Right atrium auricular region (tissue), 2 donors: ENCODE measurements at regions not wholly inside any gene's neighbourhood (a gene's known extent, or its start where the extent isn't known, plus 50 kb on each side); places are given as distances from the start of the nearest gene placed in this dataset.

Source experiments
- DNase-seq: peaks from one replicate; pipeline ENCODE4 v3.0.0-alpha.2; 2019; ENCODE audit warnings: low spot score
- H3K27ac ChIP-seq, 2 donors: fragments of 200-600 bp; sonication (generic); 1 replicate in 1 of 2; 2 replicates in 1 of 2; pipeline ENCODE4 v1.5.1; 2016 to 2019
- H3K27me3 ChIP-seq, 2 donors: fragments of 200-600 bp; sonication (generic); one replicate each; pipeline versions ENCODE4 v1.5.1 to v1.6.0; 2017 to 2019
- H3K36me3 ChIP-seq: fragments of 200-600 bp; sonication (generic); one replicate; pipeline ENCODE4 v1.5.1; 2016
- H3K4me1 ChIP-seq, 2 donors: fragments of 200-600 bp; sonication (generic); one replicate each; pipeline versions ENCODE4 v1.5.1 to v1.6.0; 2017 to 2019
- H3K4me3 ChIP-seq, 2 donors: fragments of 200-600 bp; sonication (generic); 1 replicate in 1 of 2; 2 replicates in 1 of 2; pipeline ENCODE4 v1.5.1; 2017 to 2019; ENCODE audit warnings: mild to moderate bottlenecking in 1 of 2, moderate library complexity in 1 of 2
- H3K9me3 ChIP-seq, 2 donors: fragments of 200-600 bp; sonication (generic); one replicate each; pipeline ENCODE4 v1.5.1; 2019
- TF ChIP-seq, protein P1 (sequence below), 2 donors: fragments of 200-600 bp; sonication (generic); IDR thresholded peaks; one replicate each; pipeline ENCODE4 v1.5.1; 2019; ENCODE audit warnings: antibody characterized with exemption in 2 of 2

DNA sequence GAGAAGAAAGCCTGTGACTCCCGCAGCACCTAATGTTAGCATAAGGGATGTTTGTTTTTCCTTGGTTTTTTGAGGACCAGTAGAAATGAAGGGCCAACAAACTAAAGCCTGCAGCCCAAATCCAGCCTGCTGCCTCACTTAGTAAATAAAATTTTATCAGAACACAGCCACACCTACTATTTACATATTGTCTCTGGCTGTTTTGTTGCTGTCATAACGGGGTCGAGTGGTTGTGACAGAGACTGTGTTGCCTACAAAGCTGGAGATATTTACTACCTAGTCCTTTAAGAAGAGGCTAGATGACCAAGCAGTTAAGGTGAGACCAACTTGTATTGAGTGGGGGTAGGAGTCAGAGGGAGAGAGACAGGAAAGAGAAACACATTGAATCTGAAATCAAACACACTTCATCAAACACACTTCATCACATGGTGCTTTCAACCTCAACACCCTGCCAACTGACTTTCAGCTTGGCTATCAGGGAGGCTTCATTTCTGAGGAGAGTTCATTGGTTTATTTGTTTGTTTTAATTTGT is 546.3 kb upstream of the CDH11 start:
- H3K4me1 ChIP-seq: no peaks in the 10 kb centered on the region
- DNase-seq: no peak
- H3K36me3 ChIP-seq: no peaks in the 10 kb centered on the region
- H3K4me3 ChIP-seq: no peak overlapping the region
- peaks cover 0 to 6% of the 10 kb centered on the region in 2 donors for H3K9me3 ChIP-seq
- no peak overlapping the region for H3K27ac ChIP-seq
- TF ChIP-seq, protein P1, sequence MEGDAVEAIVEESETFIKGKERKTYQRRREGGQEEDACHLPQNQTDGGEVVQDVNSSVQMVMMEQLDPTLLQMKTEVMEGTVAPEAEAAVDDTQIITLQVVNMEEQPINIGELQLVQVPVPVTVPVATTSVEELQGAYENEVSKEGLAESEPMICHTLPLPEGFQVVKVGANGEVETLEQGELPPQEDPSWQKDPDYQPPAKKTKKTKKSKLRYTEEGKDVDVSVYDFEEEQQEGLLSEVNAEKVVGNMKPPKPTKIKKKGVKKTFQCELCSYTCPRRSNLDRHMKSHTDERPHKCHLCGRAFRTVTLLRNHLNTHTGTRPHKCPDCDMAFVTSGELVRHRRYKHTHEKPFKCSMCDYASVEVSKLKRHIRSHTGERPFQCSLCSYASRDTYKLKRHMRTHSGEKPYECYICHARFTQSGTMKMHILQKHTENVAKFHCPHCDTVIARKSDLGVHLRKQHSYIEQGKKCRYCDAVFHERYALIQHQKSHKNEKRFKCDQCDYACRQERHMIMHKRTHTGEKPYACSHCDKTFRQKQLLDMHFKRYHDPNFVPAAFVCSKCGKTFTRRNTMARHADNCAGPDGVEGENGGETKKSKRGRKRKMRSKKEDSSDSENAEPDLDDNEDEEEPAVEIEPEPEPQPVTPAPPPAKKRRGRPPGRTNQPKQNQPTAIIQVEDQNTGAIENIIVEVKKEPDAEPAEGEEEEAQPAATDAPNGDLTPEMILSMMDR (IDR thresholded peaks at IDR 0.05): no peak
- no peaks in the 10 kb centered on the region for H3K27me3 ChIP-seq

DNA sequence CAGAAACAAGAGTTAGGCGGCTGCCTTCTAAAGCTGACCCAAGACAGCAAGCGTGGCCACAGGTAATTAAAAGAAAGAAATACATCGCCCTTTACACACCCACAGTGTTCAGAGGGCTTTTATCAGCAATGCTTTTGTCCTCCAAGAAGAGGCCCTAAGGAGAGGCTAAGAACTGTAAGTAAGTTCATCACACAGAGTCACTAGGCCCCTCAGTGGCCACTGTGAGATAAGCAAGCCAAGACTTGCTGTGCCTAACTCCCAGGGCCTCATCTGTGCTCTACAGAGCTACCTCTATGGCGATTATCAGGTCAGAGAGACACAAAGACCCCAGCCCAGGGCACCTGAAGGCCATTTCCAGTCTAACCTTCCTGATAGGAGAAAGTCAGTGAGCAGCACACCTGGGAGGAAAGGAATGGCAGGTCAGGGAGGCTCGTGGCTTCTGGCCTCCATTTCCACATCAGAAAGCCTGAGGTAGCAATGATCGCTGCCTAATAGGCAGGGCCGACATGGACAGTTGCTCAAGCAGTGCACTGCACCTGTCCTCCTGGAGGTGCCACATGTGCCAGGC is 545.2 kb upstream of the CDH11 start:
- no peak for DNase-seq
- H3K9me3 ChIP-seq: peaks cover 0 to 6% of the 10 kb centered on the region in 2 donors
- H3K36me3 ChIP-seq: no peaks in the 10 kb centered on the region
- TF ChIP-seq, protein P1 (IDR thresholded peaks at IDR 0.05): no peak
- no peaks in the 10 kb centered on the region for H3K27me3 ChIP-seq
- no peaks in the 10 kb centered on the region for H3K4me1 ChIP-seq
- no peak overlapping the region for H3K4me3 ChIP-seq
- no peak overlapping the region for H3K27ac ChIP-seq

DNA sequence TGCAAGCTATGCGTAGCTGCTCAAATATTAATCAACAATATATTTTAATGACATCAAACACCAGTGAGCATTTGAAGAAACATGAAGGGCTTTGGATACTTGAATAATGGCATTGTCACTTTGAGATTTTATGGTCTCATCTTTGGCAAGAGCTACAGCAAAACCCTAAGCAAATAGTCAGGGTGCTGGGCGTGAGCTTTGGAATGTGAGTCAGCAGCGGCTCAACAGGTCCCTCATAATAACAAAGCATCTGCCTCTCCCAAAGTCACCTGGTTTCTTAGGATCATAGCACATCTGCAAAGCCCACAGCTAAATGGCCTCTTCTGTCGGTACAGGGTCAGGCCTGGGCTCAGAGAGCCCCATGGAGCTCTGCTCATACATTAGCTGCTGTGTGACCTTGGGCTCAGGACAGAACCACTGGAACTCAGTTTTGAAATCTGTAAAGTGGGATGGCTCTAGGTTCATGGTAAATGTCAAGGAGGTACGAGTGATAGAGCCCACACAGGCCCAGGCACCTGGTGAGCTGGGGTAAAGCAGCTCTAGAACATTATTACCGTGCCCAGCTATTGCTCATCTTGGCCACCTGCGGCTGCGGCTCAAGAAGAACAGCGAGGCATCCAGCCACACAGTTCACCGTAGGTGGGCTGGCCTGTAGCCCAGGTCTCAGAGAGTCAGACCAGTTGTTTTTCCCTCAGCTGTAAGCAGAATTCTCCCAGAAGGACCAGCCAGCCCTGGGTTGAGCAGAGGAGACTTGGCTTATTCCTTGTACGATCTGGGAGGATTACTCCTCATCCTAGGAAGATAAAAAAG is 544.5 kb upstream of the CDH11 start:
- no peaks in the 10 kb centered on the region for H3K36me3 ChIP-seq

DNA sequence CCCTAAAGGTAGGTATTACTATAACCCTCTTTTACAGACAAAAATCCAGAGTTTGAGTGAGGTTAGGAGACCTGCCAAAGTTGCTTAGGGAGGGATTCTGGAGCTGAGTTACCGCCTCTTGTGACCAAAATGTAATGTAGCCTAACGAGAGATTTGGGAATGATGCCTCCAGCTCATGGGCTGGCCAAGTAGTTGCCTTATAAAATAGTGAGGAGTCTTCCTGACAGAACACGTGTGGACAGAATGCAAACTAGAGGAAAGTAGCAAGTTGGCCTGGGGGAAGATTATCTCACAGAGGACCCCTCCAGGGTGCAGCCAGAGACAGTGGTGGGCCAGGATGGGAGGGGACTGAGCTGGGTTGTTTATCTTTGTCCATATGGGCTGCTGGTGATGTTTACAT is 543.7 kb upstream of the CDH11 start:
- H3K4me1 ChIP-seq: no peaks in the 10 kb centered on the region
- H3K4me3 ChIP-seq: no peak overlapping the region
- no peaks in the 10 kb centered on the region for H3K9me3 ChIP-seq
- no peaks in the 10 kb centered on the region for H3K27me3 ChIP-seq
- H3K27ac ChIP-seq: no peak overlapping the region
- no peaks in the 10 kb centered on the region for H3K36me3 ChIP-seq
- TF ChIP-seq, protein P1 (IDR thresholded peaks at IDR 0.05): no peak
- DNase-seq: no peak

More for the DNA sequence above, 544.5 kb upstream of the CDH11 start:
- H3K9me3 ChIP-seq: no peaks in the 10 kb centered on the region
- no peak overlapping the region for H3K27ac ChIP-seq
- no peaks in the 10 kb centered on the region for H3K27me3 ChIP-seq
- no peak for DNase-seq
- no peak overlapping the region for H3K4me3 ChIP-seq
- H3K4me1 ChIP-seq: no peaks in the 10 kb centered on the region
- TF ChIP-seq, protein P1 (IDR thresholded peaks at IDR 0.05): no peak

DNA sequence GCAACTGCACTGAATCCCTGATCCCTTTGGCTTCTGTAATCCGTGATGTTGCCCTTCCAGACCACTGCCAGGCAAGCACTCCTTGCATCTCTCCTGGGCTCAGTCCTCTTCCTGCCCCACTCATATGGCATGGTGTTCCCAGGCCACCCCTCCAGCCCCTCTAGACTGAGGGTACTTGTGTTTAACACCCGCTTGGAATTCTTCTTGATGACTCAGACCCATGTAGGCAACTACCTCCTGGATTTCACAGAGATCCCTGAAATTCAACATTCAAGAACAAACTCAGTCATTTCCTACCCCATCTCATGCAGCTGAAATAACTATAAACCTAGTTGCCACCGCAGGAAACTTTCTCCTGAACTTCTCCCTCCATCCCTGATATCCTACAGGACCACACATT is 541.9 kb upstream of the CDH11 start:
- no peak for DNase-seq
- no peaks in the 10 kb centered on the region for H3K4me1 ChIP-seq
- H3K4me3 ChIP-seq: no peak overlapping the region
- H3K27ac ChIP-seq: no peak overlapping the region
- H3K36me3 ChIP-seq: no peaks in the 10 kb centered on the region
- H3K9me3 ChIP-seq: no peaks in the 10 kb centered on the region
- TF ChIP-seq, protein P1 (IDR thresholded peaks at IDR 0.05): no peak
- no peaks in the 10 kb centered on the region for H3K27me3 ChIP-seq
